NCI-H2029 treated with DMSO at 0.1 percent for 48 hours (cell line): ENCODE measurements at regions not wholly inside any gene's neighbourhood (a gene's known extent, or its start where the extent isn't known, plus 50 kb on each side); places are given as distances from the start of the nearest gene placed in this dataset.

Experiments used
- DNase-seq: peaks from one replicate; lab custom pipeline; 2025; lab: John Stamatoyannopoulos, UW

GRCh38 chr2:196224756-196225155, 53.4 kb upstream of the STK17B start:
- DNase-seq = no peak

DNA sequence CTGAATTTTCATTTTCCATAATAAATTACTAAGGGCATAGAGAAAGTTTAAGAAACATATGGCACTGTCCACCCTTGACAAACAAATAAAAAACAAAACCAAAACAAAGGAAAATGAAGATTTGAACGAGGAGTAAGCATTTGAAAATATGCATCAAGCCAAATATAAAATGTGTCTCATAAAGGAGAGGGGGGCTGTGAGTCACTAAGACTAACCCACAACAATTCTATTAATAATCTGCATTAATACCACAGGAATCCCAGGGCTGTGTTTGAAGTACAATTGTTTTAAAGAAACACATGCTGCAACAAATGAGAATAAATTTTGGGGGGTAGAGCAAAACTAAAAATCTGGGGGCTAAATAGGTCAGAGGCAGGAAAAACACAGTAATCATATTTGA, 53.8 kb upstream of the STK17B start:
- DNase-seq = no peak

- DNase-seq = no peak
Observed at GRCh38 chr2:196226058-196226706, 54.8 kb upstream of the STK17B start.

DNA sequence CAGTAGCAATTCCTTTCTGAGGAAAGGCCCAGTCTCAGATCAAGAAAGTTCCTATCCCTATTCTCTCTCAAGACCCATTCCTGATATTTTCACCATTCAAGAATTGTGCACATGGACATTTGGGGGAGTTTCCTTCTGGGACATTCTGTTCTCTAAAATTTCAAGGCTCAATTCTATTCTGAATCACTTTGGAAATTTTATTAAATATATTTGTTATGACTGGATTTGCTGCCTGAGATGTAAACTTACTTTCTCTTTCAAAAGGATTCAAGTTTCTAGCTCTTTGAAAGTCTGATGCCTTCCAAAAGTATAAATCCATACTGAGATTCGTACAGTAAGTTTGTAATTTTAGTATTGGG, 55.3 kb upstream of the STK17B start:
- DNase-seq = no peak

DNA sequence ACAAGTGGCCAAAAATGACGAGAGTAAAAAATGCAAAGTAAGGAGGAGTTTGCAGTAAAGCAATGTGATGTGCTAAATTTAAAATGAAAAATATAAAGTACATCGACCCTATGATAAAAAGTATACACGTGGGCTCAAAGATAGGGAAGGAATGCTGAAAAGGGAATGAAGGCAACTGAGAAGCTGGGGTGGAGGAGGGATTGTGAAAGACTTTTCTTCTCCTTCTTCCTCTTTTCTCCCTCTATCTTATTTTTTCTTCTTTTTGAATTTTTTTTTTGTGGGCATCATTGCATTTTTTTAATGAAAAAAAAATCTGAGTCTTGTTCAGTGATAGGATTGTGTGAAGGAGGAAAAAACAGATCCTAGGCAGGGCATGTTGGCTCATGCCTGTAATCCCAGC, 57.6 kb upstream of the STK17B start:
- no peak for DNase-seq

GRCh38 chr2:196230061-196230854, 58.9 kb upstream of the STK17B start:
- no peak for DNase-seq

- DNase-seq = no peak
Observed at GRCh38 chr2:196233021-196233804, 61.8 kb upstream of the STK17B start.

GRCh38 chr2:196233805-196234475, 62.6 kb upstream of the STK17B start:
- DNase-seq = no peak

- DNase-seq = no peak
Observed at GRCh38 chr2:196234672-196235071, 63.3 kb upstream of the STK17B start.

GRCh38 chr2:196238836-196239380, 67.5 kb upstream of the STK17B start:
- DNase-seq = no peak

DNA sequence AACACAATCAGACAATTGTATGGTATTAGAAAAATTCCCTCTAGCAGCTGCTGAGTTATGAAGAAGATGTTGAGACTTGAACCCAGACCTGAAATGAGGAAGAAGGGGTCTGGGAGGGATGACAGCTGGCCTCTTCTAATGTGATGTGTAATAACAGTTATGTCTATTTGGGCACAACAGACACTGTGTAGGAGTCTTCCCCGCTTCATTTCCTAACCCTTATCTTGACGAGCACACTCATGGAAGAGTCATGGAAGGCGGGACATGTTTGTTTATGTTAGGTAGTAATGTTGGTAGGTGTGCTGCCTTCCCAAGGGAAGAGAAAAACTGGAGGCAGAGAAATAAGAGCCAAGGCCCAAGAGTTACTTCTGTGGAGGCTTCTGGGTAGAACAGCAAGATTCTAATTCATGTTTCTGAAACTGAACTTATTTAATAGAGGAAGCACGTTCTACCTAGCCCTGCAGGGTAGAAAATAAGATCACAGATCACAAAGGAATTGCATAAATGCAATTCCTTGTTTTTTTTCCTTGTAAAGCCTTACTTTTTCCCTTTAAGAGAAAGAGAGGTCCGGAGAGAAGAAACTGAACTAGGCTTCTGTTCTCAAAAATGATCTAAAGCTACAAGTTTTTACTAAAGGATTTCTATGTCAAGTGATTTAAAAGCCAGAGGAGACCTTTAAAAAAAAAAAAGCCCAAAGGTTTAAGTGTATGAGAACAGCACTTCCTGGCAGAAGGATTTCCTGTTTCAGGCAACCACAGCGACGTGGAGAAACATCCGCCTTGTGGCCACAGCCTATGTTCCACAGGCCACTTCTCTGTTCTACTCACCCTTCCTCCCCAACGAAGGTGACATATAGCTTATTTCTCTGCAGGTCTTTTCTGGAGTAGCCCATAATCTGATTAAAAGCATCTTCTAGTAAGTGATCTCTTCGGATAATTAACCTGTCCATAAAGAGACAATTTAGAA, 68.5 kb upstream of the STK17B start:
- DNase-seq = no peak

GRCh38 chr2:196241175-196241574, 69.8 kb upstream of the STK17B start:
- DNase-seq = no peak

DNA sequence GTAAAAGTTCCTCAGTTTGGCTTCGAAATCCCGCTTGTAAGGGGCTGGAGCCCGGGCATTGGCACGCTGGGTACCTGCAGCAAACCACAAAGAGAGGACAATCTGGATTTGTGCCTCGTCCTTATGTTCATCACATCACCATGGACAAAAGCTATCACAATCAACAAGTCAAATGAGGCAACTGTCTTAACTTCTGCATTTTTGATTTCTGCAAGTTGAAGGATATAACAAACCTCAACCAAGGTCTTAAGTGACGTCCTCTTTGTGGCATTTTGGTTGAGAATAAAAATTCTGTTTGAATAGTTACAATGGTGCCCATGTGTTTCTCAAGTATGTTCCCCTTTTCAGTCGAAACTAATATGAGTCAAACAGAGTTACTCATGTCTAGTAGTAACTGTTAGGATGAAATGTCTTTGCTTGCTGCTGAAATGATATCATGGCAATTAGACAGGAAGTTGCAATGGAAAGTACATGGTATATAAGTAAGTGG, 70.8 kb upstream of the STK17B start:
- no peak for DNase-seq

- no peak for DNase-seq
Observed at GRCh38 chr2:196244516-196244915, 73.1 kb upstream of the STK17B start.

GRCh38 chr2:196244966-196245365, 73.6 kb upstream of the STK17B start:
- no peak for DNase-seq

DNA sequence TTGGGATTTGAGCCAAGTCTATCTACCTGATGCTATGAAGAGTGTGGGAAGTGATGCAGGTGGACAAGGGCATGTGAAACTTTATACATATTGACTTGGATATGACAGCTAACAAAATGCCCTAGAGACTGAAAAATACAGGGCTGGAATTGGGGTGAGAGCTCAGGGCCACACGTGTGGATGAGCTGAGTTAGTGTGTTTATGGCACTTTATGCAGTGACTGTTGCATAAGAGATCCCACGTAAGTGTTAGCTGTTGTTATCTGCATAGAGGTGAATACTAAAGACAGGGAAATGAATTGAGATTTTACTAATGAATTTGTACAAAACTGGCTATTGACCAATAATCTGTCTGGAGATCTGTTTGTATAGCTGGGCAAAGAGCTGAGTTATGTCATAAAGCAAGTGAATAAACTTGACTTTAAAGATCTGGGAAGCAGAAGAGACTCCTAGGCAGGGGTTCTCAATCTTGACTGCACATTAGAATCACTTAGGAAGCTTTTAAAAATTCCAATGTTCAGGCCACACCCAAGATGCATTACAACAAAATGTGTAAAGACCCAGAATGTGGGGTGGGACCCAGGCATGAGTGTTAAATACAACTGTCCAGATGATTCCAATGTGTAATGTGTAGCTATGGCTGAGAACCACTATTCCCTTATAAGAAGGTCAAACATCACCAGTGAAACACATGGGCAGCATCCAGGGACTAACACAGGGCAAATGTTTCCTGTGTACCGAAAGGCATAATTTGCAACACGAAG, 74.2 kb upstream of the STK17B start:
- DNase-seq = no peak

DNA sequence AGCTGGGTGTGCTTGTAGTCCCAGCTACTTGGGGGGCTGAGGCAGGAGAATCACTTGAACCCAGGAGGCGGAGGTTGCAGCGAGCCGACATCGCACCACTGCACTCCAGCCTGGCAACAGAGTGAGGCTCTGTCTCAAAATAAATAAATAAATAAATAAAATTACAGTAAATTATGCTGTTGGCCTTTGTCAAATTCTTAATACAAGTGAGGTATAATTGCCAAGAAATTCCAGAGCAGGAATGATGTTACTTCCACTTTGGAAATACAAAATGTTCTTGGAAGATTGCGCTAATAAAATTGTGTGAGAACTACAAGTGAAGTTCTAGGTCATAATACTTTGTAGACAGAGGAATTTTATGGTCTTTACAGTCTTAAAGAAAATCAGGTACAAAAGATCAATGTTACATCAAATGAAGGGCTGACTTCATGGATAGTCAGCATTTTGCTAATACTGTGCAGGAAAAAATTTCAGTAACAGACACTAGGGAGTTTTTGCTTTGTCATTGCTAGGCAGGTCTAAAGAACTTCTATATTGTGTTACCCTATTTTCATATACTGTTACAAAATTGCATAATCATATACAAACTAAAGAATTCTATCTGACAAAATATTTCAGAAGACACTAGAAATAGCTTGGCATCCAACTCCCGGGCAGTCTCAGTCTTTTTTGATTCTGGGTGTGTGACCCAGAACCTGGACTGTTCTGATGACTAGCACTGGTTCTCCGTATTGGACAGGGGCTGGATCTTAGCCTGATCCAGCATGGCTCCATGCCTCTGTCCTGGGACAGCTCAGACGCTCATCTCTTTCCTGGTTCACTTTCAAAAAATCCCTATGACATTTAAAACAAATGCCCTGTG, 76.0 kb upstream of the STK17B start:
- DNase-seq = no peak

GRCh38 chr2:196247976-196248280, 76.5 kb upstream of the STK17B start:
- DNase-seq = no peak

GRCh38 chr2:196248467-196249094, 77.2 kb upstream of the STK17B start:
- DNase-seq = no peak
